ENCODE measurements at regions not wholly inside any gene's neighbourhood (a gene's known extent, or its start where the extent isn't known, plus 50 kb on each side); places are given as distances from the start of the nearest gene placed in this dataset.

DNA sequence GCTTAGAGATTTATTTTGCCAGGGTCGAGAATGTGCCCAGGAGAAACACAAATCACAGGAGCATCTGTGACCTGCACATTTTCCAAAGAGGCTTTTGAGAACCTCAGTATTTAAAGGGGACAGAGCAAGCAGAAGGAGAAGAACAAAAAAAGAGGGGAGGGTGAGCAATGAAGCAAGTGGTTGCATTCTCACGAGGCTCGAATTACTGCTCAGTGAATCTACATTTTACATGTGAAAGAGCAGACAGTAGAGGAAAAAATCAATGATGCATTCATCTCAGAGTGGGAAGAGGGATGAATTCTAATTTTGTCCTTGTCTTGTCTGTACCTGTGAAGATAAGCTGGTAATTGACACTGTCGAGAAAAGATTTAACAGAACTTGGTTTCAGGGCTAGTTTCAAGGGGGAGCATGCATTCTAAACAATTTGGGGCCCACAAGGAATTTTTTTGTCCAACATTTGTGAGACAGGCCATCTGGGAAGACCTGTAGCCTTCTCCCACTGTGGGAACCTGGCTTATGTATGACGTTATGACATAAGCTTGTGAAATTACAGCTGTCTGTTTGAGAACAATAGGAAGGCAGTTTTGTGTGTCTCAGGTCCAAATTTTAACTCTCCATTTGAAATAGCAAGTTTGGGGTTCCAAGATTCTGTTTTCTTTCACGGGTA is 855.1 kb downstream of the SLITRK5 start:
- no peak overlapping the region for H3K4me2 ChIP-seq (ENCODE audit: insufficient read depth, low read length)

More for the DNA sequence above, 855.1 kb downstream of the SLITRK5 start:
- CTCF ChIA-PET (ENCODE audit: low intra/inter-chr PET ratio) = no interaction called here
- in situ Hi-C loops (cut with MboI) = no loop called here
- no peaks in the 10 kb centered on the region for H3K27me3 ChIP-seq (ENCODE audit: control insufficient read depth in 2 of 2, insufficient read depth in 2 of 2, low read length in 2 of 2)
- POLR2A ChIA-PET = no interaction called here
- H3K27ac ChIP-seq (ENCODE audit: extremely low read depth, low read depth, low read length) = no peak overlapping the region
- no peaks in the 10 kb centered on the region for H3K79me2 ChIP-seq (ENCODE audit: control insufficient read depth, insufficient read depth, low read length)
- no peak overlapping the region for H2AFZ ChIP-seq (ENCODE audit: low read depth, low read length)
- FAIRE-seq = no peak
- intact Hi-C loops (cut with micrococcal nuclease) = no loop called here
- H4K20me1 ChIP-seq (replicated peaks; ENCODE audit: control insufficient read depth, insufficient read depth, low read length) = no peaks in the 10 kb centered on the region
- TF ChIP-seq POU5F1 (IDR thresholded peaks at IDR 0.05; ENCODE audit: borderline replicate concordance, low read depth, low read length, partially characterized antibody) (no peak), RBBP5 (IDR thresholded peaks at IDR 0.05; ENCODE audit: borderline replicate concordance, insufficient read depth, low read length, poor library complexity, severe bottlenecking) (no peak), TCF7L2 (IDR thresholded peaks at IDR 0.05; ENCODE audit: low read depth, low read length) (no peak), SUPT5H (IDR thresholded peaks at IDR 0.05) (no peak), SMARCA5 (IDR thresholded peaks at IDR 0.05) (no peak), ZNF347 (CRISPR knock-in tag; IDR thresholded peaks at IDR 0.05; ENCODE audit: low read depth) (no peak), ZSCAN29 (IDR thresholded peaks at IDR 0.05) (no peak)
- TF ChIP-seq, protein P1, sequence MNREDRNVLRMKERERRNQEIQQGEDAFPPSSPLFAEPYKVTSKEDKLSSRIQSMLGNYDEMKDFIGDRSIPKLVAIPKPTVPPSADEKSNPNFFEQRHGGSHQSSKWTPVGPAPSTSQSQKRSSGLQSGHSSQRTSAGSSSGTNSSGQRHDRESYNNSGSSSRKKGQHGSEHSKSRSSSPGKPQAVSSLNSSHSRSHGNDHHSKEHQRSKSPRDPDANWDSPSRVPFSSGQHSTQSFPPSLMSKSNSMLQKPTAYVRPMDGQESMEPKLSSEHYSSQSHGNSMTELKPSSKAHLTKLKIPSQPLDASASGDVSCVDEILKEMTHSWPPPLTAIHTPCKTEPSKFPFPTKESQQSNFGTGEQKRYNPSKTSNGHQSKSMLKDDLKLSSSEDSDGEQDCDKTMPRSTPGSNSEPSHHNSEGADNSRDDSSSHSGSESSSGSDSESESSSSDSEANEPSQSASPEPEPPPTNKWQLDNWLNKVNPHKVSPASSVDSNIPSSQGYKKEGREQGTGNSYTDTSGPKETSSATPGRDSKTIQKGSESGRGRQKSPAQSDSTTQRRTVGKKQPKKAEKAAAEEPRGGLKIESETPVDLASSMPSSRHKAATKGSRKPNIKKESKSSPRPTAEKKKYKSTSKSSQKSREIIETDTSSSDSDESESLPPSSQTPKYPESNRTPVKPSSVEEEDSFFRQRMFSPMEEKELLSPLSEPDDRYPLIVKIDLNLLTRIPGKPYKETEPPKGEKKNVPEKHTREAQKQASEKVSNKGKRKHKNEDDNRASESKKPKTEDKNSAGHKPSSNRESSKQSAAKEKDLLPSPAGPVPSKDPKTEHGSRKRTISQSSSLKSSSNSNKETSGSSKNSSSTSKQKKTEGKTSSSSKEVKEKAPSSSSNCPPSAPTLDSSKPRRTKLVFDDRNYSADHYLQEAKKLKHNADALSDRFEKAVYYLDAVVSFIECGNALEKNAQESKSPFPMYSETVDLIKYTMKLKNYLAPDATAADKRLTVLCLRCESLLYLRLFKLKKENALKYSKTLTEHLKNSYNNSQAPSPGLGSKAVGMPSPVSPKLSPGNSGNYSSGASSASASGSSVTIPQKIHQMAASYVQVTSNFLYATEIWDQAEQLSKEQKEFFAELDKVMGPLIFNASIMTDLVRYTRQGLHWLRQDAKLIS (CRISPR knock-in tag; IDR thresholded peaks at IDR 0.05) = no peak
- no peak for ATAC-seq
- BruUV-seq (replicated peaks) = no TSS peak
- no peaks in the 10 kb centered on the region for H3K36me3 ChIP-seq (ENCODE audit: control insufficient read depth, insufficient read depth, low read length)
- H3K9me3 ChIP-seq (replicated peaks; ENCODE audit: control insufficient read depth, insufficient read depth, low read depth, low read length) = no peaks in the 10 kb centered on the region
- H3K4me1 ChIP-seq (replicated peaks in 1 of 2; ENCODE audit: control insufficient read depth in 2 of 2, insufficient read depth in 2 of 2, low read length in 2 of 2) = no peaks in the 10 kb centered on the region
- 0% methylated on average over 2 of the region's 6 CpGs for WGBS (ENCODE audit: insufficient coverage, low coverage, missing lambda C conversion rate)
- no peak overlapping the region for H3K9ac ChIP-seq (ENCODE audit: insufficient read depth in 1 of 2, low read depth in 2 of 2, low read length in 2 of 2)
- no peak overlapping the region for H3K4me3 ChIP-seq
- DNase-seq (ENCODE audit: extremely low read depth in 1 of 4, low spot score in 3 of 4) = no peak
- H3K9me1 ChIP-seq (ENCODE audit: control insufficient read depth, insufficient read depth, low read length) = no peaks in the 10 kb centered on the region

All from K562 (cell line).